Dendritic cell treated with granulocyte-macrophage colony-stimulating factor and Interleukin-4, amounts not matched to agents 40 ng/mL and 50 ng/mL, for 4 days (primary cell): ENCODE measurements at regions not wholly inside any gene's neighbourhood (a gene's known extent, or its start where the extent isn't known, plus 50 kb on each side); places are given as distances from the start of the nearest gene placed in this dataset.
"Not testable (repeated sequence)": the region's sequence is repeated elsewhere in the genome, so short reads cannot be mapped to it uniquely, and the experiment has no call there.

Source experiments
- H3K27ac Mint-ChIP-seq: one replicate; pipeline ENCODE4 v1.8.0; 2022; ENCODE audit warnings: mild to moderate bottlenecking, mixed read lengths
- H3K27me3 Mint-ChIP-seq: one replicate; pipeline ENCODE4 v1.8.0; 2022; ENCODE audit warnings: mild to moderate bottlenecking, mixed read lengths
- H3K36me3 Mint-ChIP-seq: one replicate; pipeline ENCODE4 v1.8.0; 2022; ENCODE audit warnings: low read depth, mixed read lengths
- H3K4me1 Mint-ChIP-seq: one replicate; pipeline ENCODE4 v1.8.0; 2022; ENCODE audit warnings: low read depth, mixed read lengths
- H3K4me3 Mint-ChIP-seq: one replicate; pipeline ENCODE4 v1.8.0; 2022; ENCODE audit warnings: mild to moderate bottlenecking, moderate library complexity, mixed read lengths
- H3K9me3 Mint-ChIP-seq: one replicate; pipeline ENCODE4 v1.8.0; 2022; ENCODE audit warnings: mixed read lengths
- intact Hi-C: fragments of 100-400 bp; cut with micrococcal nuclease; formaldehyde crosslinking; loops from one replicate; pipeline ENCODE4 v1.15.0; 2022

DNA sequence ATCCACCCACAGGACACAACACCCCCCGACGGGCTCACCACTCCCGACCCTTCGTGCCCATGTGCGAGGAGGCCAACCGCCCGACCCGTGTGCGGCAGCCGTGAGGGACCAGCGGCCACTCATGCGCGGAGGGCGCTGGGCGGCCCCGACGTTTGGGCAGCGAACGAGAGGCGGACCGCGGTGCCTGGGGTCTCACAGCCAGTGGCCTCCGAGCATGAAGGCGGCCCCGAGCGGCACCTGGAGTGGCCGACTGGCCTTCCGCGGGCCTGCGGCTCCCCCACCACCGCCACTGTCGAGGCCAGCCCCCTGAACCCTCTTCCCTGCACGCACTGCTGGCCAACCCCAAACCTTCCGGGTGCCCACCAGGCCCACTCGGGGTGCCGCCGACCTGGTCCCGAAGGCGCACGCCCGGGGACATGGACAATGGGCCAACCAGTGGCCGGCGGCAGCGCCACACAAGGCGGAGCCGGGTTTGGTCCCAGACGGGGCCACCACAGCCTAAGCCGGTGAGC is 4274.9 kb upstream of the OR11H1 start:
- Mint-ChIP-seq H3K9me3 (no peaks in the 10 kb centered on the region), H3K27me3 (no peaks in the 10 kb centered on the region), H3K27ac (no peak overlapping the region), H3K36me3 (no peaks in the 10 kb centered on the region), H3K4me1 (no peaks in the 10 kb centered on the region), H3K4me3 (no peak overlapping the region)
- intact Hi-C loops: no loop called here

DNA sequence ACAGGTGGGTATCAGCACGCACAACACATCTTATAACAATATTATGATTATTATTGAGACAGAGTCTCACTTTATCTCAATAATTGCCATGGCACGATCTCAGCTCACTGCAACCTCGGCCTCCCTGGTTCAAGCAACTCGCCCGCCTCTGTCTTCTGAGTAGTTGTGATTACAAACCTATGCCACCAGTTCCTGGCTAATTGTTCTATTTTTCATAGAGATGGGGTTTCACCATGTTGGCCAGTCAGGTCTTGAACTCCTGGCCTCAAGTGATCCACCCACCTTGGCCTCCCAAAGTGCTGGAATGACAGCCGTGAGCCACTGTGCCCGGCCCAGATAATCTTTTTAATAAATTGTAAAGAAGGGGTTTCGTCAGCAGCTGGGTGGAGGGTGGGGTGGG is 4257.0 kb upstream of the OR11H1 start:
- H3K4me1 Mint-ChIP-seq, H3K27me3 Mint-ChIP-seq, H3K4me3 Mint-ChIP-seq, intact Hi-C loops, H3K27ac Mint-ChIP-seq, H3K36me3 Mint-ChIP-seq: not testable (repeated sequence)
- peaks cover 16% of the 10 kb centered on the region for H3K9me3 Mint-ChIP-seq

DNA sequence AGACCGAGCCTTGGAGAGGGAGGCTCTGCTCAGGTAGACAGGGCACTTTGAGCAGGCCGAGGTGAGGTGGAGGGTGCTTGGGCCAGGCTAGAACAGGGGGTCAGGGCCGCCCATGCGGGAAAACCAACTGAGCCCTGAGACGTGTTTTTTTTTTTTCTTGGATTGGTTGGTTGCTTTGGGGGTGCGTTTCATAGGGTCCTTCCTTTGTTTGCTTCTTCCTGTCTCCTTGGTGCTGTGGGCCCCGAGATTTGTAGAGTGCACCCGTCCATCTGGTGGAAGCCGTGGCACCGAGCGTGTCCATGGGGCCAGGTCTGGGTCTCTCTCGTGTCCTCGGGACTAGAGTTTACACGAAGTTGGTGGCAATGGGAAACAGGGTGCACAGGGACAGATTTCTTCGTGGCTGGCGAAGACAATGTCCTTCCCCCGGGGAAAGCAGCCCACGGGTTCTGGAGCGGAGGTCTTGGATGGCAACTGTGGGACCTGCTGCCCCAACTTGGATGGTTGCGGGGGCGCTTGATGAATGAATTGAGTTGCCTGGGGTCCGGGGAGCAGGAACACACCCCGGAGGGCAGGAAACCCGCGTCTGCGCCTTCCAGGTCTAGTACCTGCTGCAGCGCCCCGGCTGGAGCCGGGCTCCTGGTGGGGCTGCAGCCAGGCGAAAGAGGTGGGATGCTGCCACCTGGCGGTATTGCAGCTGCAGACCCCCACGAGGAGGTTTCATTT is 4242.7 kb upstream of the OR11H1 start:
- H3K27me3 Mint-ChIP-seq, intact Hi-C loops, H3K4me3 Mint-ChIP-seq, H3K4me1 Mint-ChIP-seq, H3K36me3 Mint-ChIP-seq, H3K27ac Mint-ChIP-seq: not testable (repeated sequence)
- peaks cover 51% of the 10 kb centered on the region for H3K9me3 Mint-ChIP-seq

DNA sequence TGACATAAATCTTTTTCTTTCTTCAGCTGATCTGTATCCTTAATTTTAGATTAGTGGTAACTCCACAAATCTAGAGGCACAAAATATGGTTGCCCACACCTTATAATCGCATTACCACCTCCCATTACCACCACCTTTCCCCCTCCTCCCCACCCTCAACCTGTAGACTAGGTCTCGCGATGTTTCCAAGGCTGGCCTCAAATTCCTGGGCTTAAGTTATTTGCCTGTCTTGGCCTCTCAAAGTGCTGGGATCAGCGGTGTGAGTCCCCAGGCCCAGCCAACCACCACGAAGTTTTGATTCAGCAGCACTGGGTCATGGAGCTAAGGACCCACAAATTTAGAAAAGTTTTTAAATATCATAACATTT is 4242.2 kb upstream of the OR11H1 start:
- H3K27me3 Mint-ChIP-seq, intact Hi-C loops, H3K36me3 Mint-ChIP-seq, H3K4me1 Mint-ChIP-seq, H3K4me3 Mint-ChIP-seq, H3K27ac Mint-ChIP-seq: not testable (repeated sequence)
- peaks cover 56% of the 10 kb centered on the region for H3K9me3 Mint-ChIP-seq

DNA sequence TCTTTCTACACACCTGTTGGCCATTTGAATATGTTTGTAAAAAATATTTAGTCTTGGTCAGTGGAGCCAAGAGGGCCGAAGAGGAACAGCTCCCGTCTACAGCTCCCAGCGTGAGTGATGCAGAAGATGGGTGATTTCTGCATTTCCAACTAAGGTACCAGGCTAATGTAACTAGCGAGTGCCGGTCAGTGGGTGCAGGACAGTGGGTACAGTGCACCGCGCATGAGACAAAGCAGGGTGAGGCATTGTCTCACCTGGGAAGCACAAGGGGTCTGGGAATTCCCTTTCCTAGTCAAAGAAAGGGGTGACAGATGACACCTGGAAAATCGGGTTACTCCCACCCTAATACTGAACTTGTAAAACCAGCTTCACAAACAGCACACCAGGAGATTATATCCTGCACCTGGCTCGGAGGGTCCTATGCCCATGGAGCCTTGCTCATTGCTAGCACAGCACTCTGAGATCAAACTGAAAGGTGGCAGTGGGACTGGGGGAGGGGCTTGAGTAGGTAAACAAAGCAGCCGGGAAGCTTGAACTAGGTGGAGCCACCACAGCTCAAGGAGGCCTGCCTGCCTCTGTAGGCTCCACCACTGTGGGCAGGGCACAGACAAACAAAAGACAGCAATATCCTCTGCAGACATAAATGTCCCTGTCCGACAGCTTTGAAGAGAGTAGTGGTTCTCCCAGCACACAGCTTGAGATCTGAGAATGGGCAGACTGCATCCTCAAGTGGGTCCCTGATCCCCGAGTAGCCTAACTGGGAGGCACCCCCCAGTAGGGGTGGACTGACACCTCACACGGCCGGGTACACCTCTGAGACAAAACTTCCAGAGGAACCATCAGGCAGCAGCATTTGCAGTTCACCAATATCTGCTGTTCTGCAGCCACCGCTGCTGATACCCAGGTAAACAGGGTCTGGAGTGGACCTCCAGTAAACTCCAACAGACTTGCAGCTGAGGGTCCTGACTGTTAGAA is 4239.5 kb upstream of the OR11H1 start:
- H3K27ac Mint-ChIP-seq, H3K36me3 Mint-ChIP-seq, intact Hi-C loops, H3K27me3 Mint-ChIP-seq, H3K4me3 Mint-ChIP-seq, H3K4me1 Mint-ChIP-seq: not testable (repeated sequence)
- H3K9me3 Mint-ChIP-seq: peaks cover 80% of the 10 kb centered on the region

DNA sequence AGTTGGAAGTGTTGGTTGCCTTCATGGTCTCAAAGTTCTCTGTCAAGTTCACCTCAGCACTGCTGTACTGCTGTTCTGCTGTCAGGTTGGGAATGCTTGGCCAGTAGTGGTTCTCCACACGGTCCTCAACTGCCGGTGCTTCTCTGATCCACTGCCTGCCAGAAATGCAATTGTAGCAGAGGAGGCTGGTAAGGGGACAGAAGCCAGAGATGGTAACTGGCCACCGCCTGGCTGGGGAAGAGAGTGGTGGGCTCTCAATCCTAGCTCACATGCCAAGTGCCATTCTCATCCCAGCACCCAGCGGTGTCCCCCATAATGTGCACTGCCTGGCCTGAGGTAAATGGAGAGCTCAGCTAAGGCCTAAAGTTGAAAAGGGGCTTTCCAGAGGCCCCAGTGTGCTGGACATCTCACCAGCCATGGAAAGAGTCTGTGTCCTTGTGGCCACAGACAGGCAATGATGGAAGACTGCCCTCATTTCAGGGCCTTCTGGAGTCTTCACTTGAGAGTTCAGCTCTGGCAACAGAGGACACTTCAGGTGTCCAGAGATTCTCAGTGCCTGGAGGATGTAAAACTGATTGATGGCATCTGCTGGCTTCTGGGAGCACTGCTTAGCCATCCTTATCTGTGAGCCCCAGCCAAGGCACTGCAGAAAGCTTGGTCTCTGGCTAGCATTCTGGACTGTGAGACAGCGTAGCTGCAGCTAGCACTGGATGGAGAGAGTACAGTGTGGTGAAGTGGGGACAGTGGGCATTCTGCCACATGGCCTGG is 4229.7 kb upstream of the OR11H1 start:
- H3K27ac Mint-ChIP-seq, H3K27me3 Mint-ChIP-seq, H3K36me3 Mint-ChIP-seq, H3K4me1 Mint-ChIP-seq, H3K4me3 Mint-ChIP-seq, intact Hi-C loops: not testable (repeated sequence)
- H3K9me3 Mint-ChIP-seq: peaks cover 56% of the 10 kb centered on the region

DNA sequence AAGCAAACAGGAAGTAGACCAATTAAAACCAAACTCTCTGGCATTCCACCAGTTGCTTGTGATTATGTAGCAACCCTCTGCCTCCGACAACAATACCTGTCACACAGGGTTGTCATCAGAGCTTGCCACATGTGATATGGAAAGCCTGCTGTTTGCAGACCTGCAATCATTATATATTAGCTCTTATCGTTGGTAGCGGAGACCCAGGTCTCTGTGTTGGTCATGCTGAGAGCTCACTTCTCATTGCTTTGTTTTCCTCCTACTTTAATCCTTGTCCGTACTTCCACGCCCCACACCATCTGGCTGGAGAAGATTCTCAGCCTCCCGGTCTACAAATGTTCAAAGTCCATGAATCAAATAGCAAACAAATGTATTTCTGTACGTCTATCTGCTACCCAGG is 4225.6 kb upstream of the OR11H1 start:
- H3K36me3 Mint-ChIP-seq, H3K4me3 Mint-ChIP-seq, intact Hi-C loops, H3K27me3 Mint-ChIP-seq, H3K27ac Mint-ChIP-seq, H3K4me1 Mint-ChIP-seq: not testable (repeated sequence)
- peaks cover 90% of the 10 kb centered on the region for H3K9me3 Mint-ChIP-seq

DNA sequence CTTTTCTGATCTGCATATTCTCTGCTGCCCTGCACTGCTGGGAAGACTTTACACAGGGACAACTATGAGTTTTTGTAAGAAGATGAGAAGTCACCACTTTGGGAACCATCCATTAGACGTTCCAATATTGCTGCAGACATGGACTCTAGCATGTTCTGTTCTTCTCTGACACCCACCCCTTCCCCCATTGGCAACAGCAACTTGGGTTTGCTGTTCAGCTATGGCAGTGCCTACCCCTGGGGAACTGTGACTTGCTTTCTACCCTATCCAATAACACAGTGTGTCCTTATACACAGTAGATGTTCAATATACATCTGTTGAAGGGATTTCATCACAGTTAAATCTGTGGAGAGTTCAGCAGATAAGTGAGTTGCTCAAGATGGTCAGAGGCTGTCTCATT is 4225.1 kb upstream of the OR11H1 start:
- intact Hi-C loops, H3K4me3 Mint-ChIP-seq, H3K36me3 Mint-ChIP-seq, H3K27me3 Mint-ChIP-seq, H3K27ac Mint-ChIP-seq, H3K4me1 Mint-ChIP-seq: not testable (repeated sequence)
- peaks cover 90% of the 10 kb centered on the region for H3K9me3 Mint-ChIP-seq

DNA sequence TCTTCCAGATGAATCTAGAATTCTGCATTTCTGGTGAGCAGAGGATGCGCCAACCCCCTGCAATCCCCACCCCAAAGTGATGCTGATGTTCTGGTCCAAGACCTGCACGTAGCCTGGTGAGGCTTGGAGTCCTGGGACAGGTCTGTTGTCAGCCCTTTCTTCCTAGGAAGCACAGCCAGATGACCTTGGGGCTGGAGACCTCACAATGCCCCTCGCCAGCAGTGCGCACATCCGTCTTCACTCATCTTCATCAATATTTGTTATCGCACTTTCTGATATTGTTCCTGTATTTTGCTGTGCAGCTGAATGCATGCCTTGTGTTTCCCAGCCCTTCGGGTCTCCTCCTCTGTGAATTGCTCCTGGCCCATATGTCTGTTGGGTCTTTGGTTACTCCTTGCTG is 4222.8 kb upstream of the OR11H1 start:
- H3K4me3 Mint-ChIP-seq, intact Hi-C loops, H3K27me3 Mint-ChIP-seq, H3K4me1 Mint-ChIP-seq, H3K36me3 Mint-ChIP-seq, H3K27ac Mint-ChIP-seq: not testable (repeated sequence)
- peaks cover 90% of the 10 kb centered on the region for H3K9me3 Mint-ChIP-seq

DNA sequence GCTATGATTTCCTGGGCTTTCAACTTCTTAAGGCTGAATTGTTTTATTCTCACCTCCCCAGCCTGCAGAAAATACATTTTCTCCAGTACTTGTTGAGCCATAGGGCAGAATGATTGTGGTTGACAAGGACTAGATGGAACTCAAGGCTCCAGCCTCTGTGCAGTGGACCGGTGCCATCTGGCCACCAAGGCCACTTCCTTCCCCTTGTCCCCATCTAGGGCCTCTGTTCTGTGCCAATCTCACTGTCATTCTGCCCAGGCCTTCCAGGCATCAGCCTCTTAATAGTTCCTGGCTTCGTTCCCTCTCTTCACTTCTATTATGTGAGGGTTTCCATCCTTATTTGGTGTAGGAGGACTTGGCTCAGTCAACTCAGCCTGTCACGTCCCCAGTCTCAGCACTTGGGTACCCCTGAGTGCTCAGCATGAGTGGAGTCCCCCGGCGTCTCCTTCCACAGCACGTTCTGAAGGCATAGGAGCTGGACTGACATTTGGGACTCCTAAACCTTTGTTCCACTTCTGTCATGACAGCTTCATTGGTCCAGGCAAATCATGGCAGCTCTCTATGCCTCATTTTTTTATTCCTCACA is 4221.0 kb upstream of the OR11H1 start:
- H3K9me3 Mint-ChIP-seq: peaks cover 96% of the 10 kb centered on the region
- intact Hi-C loops, H3K27me3 Mint-ChIP-seq: not testable (repeated sequence)

DNA sequence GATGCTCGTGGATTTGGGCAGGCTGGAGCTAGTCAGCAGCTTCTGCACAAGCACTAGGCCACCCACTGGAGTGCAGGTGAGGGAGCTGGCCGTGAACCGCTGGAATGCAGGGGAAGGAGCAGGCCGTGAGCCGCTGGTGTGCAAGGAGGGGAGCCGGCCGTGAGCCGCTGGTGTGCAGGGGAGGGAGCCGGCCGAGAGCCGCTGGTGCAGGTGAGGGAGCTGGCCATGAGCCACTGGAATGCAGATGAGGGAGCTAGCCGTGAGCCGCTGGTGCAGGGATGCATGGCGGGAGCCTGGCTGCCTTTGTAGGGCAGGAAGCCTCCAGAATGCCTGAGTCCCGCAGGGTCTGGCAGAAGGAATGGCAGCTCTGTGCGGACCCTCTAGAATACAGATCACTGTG is 4220.0 kb upstream of the OR11H1 start:
- peaks cover 92% of the 10 kb centered on the region for H3K9me3 Mint-ChIP-seq
- intact Hi-C loops: no loop called here
- H3K4me1 Mint-ChIP-seq: no peaks in the 10 kb centered on the region
- H3K4me3 Mint-ChIP-seq: no peak overlapping the region
- H3K36me3 Mint-ChIP-seq: no peaks in the 10 kb centered on the region
- no peak overlapping the region for H3K27ac Mint-ChIP-seq
- no peaks in the 10 kb centered on the region for H3K27me3 Mint-ChIP-seq

More for the DNA sequence above, 4221.0 kb upstream of the OR11H1 start:
- not testable (repeated sequence) for H3K4me1 Mint-ChIP-seq, H3K4me3 Mint-ChIP-seq, H3K27ac Mint-ChIP-seq, H3K36me3 Mint-ChIP-seq

DNA sequence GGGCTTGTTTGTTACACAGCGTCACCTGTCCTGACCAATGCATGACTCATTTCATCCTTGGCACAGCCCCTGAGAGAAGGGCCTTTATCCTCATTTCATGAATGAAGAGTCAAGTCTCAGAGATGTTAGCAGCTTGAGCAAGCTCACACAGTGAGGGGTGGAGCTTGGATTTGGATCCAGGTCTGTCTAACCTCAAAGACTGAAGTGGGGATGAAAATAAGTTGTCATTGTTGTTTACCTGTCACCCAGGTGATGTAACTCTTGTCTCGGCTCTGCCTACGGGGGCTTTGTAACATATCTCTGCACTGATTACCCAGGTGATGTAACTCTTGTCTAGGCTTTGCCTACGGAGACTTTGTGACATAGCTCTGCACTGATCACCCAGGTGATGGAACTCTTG is 4218.2 kb upstream of the OR11H1 start:
- peaks cover 91% of the 10 kb centered on the region for H3K9me3 Mint-ChIP-seq
- H3K4me3 Mint-ChIP-seq, H3K27ac Mint-ChIP-seq, H3K27me3 Mint-ChIP-seq, intact Hi-C loops, H3K36me3 Mint-ChIP-seq, H3K4me1 Mint-ChIP-seq: not testable (repeated sequence)

DNA sequence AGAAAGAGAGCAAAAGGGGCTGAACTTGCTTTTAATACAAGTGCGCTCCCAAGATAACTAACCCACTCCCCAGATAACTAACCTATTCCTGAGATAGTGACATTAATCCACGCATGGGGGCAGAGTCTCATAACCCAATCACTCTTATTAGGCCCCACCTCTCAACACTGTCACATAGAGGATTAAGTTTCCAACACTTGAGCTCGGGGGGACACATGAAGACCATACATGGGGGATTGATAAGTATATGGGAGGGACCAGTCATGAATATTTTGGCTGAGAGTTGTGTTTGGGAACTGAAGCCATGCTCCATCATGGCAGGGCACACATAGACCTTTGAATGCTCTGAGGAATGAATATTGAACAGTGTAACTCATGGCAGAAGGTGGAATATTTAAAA is 4217.3 kb upstream of the OR11H1 start:
- H3K27me3 Mint-ChIP-seq, H3K4me3 Mint-ChIP-seq, H3K36me3 Mint-ChIP-seq, H3K4me1 Mint-ChIP-seq, intact Hi-C loops, H3K27ac Mint-ChIP-seq: not testable (repeated sequence)
- peaks cover 86% of the 10 kb centered on the region for H3K9me3 Mint-ChIP-seq

DNA sequence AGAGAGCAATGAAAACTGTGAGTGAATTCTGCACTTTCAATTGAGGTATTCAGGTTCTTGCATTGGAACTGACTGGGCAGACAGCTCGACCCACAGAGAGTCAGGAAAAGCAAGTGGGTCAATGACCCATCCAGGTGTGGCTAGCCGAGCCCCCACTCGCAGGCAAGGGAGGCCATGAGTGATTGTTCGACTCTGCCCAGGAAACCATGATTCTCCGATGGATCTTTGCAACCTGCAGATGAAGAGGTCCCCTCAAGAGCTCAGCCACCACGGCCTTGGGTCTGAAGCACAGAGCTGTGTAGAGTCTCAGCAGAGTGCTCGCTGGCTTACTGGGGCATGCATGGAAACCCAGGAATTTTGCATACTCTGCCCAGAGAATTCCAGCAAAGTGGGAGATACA is 4215.4 kb upstream of the OR11H1 start:
- H3K4me3 Mint-ChIP-seq, intact Hi-C loops, H3K36me3 Mint-ChIP-seq, H3K27me3 Mint-ChIP-seq, H3K27ac Mint-ChIP-seq, H3K4me1 Mint-ChIP-seq: not testable (repeated sequence)
- peaks cover 66% of the 10 kb centered on the region for H3K9me3 Mint-ChIP-seq
